Endothelial cell of umbilical vein (primary cell): ENCODE measurements at regions not wholly inside any gene's neighbourhood (a gene's known extent, or its start where the extent isn't known, plus 50 kb on each side); places are given as distances from the start of the nearest gene placed in this dataset.

ENCODE experiments used
- BruUV-seq: library from RNA; stranded (reverse); fragments of 400-500 nt; replicated peaks from 2 replicates; lab custom pipeline; 2021; lab: Mats Ljungman, UMichigan
- CTCF ChIA-PET: fragments of 300-600, 350-600 bp; sonication (Branson Sonifier 250); formaldehyde crosslinking; loops from one replicate; lab custom pipeline; 2021; ENCODE audit warnings: antibody characterized with exemption, inconsistent platforms; lab: Charles Lee
- POLR2A ChIA-PET: fragments of 300-600, 350-600 bp; sonication (Branson Sonifier 250); formaldehyde crosslinking; loops from one replicate; lab custom pipeline; 2021; ENCODE audit warnings: antibody characterized with exemption, inconsistent platforms; lab: Charles Lee
- DNase-seq: peaks from one replicate; pipeline ENCODE4 v3.0.0-alpha.2; 2011; ENCODE audit warnings: low read depth, low spot score
- FAIRE-seq: peaks from 2 replicates; lab custom pipeline; 2011; peaks lifted over from hg19 to GRCh38; lab: Jason Lieb, UNC
- H2AFZ ChIP-seq: 2 replicates; pipeline ENCODE4 v1.6.0; 2012; ENCODE audit warnings: low read depth, low read length, control low read depth, inconsistent platforms
- H3K27ac ChIP-seq: 2 replicates; pipeline ENCODE4 v1.5.1; 2011; ENCODE audit warnings: low read depth, mild to moderate bottlenecking, control low read depth, low read length, moderate library complexity; ENCODE audit not compliant: insufficient read depth
- H3K27me3 ChIP-seq, 2 experiments: 2 replicates each; pipeline versions ENCODE4 v1.6.0 to v1.6.1; 2011; ENCODE audit warnings: low read length in 2 of 2, mixed read lengths in 1 of 2; ENCODE audit not compliant: control insufficient read depth in 2 of 2, insufficient read depth in 2 of 2
- H3K36me3 ChIP-seq, 2 experiments: 2 replicates in 1 of 2; 3 replicates in 1 of 2; pipeline ENCODE4 v1.5.1; 2011; ENCODE audit warnings: low read length in 2 of 2, mild to moderate bottlenecking in 1 of 2, moderate library complexity in 1 of 2; ENCODE audit not compliant: control insufficient read depth in 2 of 2, insufficient read depth in 2 of 2; ENCODE audit errors: extremely low read depth in 1 of 2
- H3K4me1 ChIP-seq: 3 replicates; pipeline ENCODE4 v1.5.1; 2011; ENCODE audit warnings: mild to moderate bottlenecking, low read length; ENCODE audit not compliant: control insufficient read depth, insufficient read depth; ENCODE audit errors: extremely low read depth
- H3K4me2 ChIP-seq: 2 replicates; pipeline ENCODE4 v1.6.1; 2011; ENCODE audit warnings: low read length, control low read depth, mixed read lengths; ENCODE audit not compliant: insufficient read depth
- H3K4me3 ChIP-seq, 3 experiments: fragments of 200-600 bp in 1 of 3; sonication (generic), shearing (Covaris generic) in 1 of 3; replicated peaks in 1 of 3; 2 replicates each; pipeline ENCODE4 v1.5.1; 2011 to 2016; ENCODE audit warnings: control low read depth in 3 of 3, low read length in 3 of 3, mild to moderate bottlenecking in 2 of 3, inconsistent platforms in 1 of 3, low read depth in 1 of 3, moderate library complexity in 1 of 3; ENCODE audit not compliant: insufficient read depth in 1 of 3
- H3K79me2 ChIP-seq: 2 replicates; pipeline ENCODE4 v1.6.0; 2012; ENCODE audit warnings: low read length, inconsistent platforms; ENCODE audit not compliant: control insufficient read depth, insufficient read depth
- H3K9ac ChIP-seq: replicated peaks from 2 replicates; pipeline ENCODE3; 2011; ENCODE audit warnings: low read length, control low read depth; ENCODE audit not compliant: insufficient read depth; ENCODE audit errors: extremely low read depth
- H3K9me1 ChIP-seq: replicated peaks from 3 replicates; pipeline ENCODE4 v1.6.0; 2011; ENCODE audit warnings: mild to moderate bottlenecking, low read length; ENCODE audit not compliant: control insufficient read depth, insufficient read depth; ENCODE audit errors: extremely low read depth
- H3K9me3 ChIP-seq: replicated peaks from 2 replicates; pipeline ENCODE4 v1.5.1; 2012; ENCODE audit warnings: low read length, inconsistent platforms; ENCODE audit not compliant: control insufficient read depth, insufficient read depth
- H4K20me1 ChIP-seq: replicated peaks from 2 replicates; pipeline ENCODE3; 2011; ENCODE audit warnings: mild to moderate bottlenecking, low read length; ENCODE audit not compliant: control insufficient read depth, insufficient read depth; ENCODE audit errors: extremely low read depth
- EZH2 ChIP-seq: IDR thresholded peaks from 2 replicates; pipeline ENCODE4 v1.6.1; 2012; ENCODE audit warnings: borderline replicate concordance, low read depth, mild to moderate bottlenecking, moderate library complexity, low read length, inconsistent platforms; ENCODE audit not compliant: severe bottlenecking
- POLR2A ChIP-seq: IDR thresholded peaks from 2 replicates; pipeline ENCODE4 v1.6.1; 2012; ENCODE audit warnings: low read depth, mild to moderate bottlenecking, control low read depth, low read length
- dilution Hi-C: fragments of 300-500 bp; cut with MboI; formaldehyde crosslinking; loops from one replicate; pipeline ENCODE4 v1.15.0; 2019; ENCODE audit warnings: low sequenced_read_pairs; ENCODE audit not compliant: extremely low pct_ligation_motif_present
- intact Hi-C: fragments of 100-400 bp; cut with micrococcal nuclease; formaldehyde crosslinking; loops from one replicate; pipeline ENCODE4 v1.10.0; 2022
- TF ChIP-seq, protein P1 (sequence below), 2 donors: IDR thresholded peaks; 1 replicate in 1 of 2; 2 replicates in 1 of 2; pipeline ENCODE4 v1.5.1; 2011; ENCODE audit warnings: low read length in 2 of 2, mild to moderate bottlenecking in 2 of 2, moderate library complexity in 2 of 2, control low read depth in 1 of 2, inconsistent platforms in 1 of 2, low read depth in 1 of 2; ENCODE audit not compliant: insufficient read depth in 1 of 2; ENCODE audit errors: extremely low read depth in 1 of 2

DNA sequence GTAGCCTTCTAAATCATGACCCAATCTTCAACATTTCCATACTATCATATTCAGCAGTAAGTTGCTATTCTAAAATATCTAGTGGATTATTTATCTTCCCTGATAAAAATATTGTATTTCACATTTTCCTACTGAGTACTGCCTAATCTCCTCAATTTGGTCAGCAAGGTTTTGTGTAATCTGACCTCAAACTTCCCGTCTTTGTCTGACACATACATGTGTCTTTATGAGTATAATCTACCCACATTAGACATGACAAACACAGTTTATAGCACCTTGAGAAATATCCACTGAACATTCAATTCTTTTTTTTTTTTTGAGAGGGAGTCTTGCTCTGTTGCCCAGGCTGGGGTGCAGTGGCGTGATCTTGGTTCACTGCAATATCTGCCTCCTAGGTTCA is 113.7 kb upstream of the LUZP2 start:
- BruUV-seq, result no TSS peak
- Histone ChIP-seq H3K27ac (no peak overlapping the region), H4K20me1 (no peaks in the 10 kb centered on the region), H3K4me1 (no peaks in the 10 kb centered on the region), H3K36me3 (no peaks in the 10 kb centered on the region), H3K27me3 (peaks cover 0 to 2% of the 10 kb centered on the region in 2 experiments), H3K9me1 (no peaks in the 10 kb centered on the region), H3K4me3 (no peak overlapping the region), H3K4me2 (no peak overlapping the region), H3K9ac (no peak overlapping the region), H3K9me3 (no peaks in the 10 kb centered on the region), H3K79me2 (no peaks in the 10 kb centered on the region), H2AFZ (no peak overlapping the region)
- POLR2A ChIA-PET, result no interaction called here
- DNase-seq (no peak), FAIRE-seq (no peak)
- dilution Hi-C loops (no loop called here), intact Hi-C loops (no loop called here)
- CTCF ChIA-PET, result no interaction called here
- TF ChIP-seq, protein P1, sequence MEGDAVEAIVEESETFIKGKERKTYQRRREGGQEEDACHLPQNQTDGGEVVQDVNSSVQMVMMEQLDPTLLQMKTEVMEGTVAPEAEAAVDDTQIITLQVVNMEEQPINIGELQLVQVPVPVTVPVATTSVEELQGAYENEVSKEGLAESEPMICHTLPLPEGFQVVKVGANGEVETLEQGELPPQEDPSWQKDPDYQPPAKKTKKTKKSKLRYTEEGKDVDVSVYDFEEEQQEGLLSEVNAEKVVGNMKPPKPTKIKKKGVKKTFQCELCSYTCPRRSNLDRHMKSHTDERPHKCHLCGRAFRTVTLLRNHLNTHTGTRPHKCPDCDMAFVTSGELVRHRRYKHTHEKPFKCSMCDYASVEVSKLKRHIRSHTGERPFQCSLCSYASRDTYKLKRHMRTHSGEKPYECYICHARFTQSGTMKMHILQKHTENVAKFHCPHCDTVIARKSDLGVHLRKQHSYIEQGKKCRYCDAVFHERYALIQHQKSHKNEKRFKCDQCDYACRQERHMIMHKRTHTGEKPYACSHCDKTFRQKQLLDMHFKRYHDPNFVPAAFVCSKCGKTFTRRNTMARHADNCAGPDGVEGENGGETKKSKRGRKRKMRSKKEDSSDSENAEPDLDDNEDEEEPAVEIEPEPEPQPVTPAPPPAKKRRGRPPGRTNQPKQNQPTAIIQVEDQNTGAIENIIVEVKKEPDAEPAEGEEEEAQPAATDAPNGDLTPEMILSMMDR (IDR thresholded peaks at IDR 0.05; ENCODE audit: extremely low read depth in 1 of 2, insufficient read depth in 1 of 2, low read depth in 1 of 2, low read length in 2 of 2), result no peak
- no peak for TF ChIP-seq EZH2

DNA sequence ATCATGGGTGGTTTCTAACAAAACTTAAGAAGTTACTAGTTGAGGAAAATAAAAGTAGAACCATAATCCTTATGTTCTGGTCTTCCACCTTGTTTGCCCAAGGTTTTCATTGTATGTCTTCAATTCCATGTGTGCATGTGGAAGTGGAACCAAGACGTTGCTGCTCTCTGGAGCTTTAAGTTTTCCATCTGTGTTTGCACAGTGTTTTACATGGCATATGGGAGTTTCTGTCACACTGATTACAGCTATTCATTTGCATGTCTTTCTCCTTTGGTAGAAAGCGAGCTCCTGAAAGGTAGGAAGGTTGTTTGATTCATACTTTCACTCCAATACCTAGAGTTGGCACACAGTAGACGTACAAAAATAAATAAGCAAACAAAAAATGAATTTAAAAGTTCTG is 112.6 kb upstream of the LUZP2 start:
- no peak overlapping the region for H3K4me2 ChIP-seq
- no peak for FAIRE-seq
- no peak overlapping the region for H3K27ac ChIP-seq
- no peak for DNase-seq
- H3K36me3 ChIP-seq, result no peaks in the 10 kb centered on the region
- H3K4me1 ChIP-seq, result no peaks in the 10 kb centered on the region
- H3K27me3 ChIP-seq, result peaks cover 0 to 2% of the 10 kb centered on the region in 2 experiments
- ChIA-PET CTCF (interaction anchor here (1.0 to 1.8 kb wide), 4 partner anchors 9 to 1508 kb away, joined by 3 to 6 read pairs (median 4); no protein-coding TSS in a partner anchor), POLR2A (no interaction called here)
- no peaks in the 10 kb centered on the region for H3K9me3 ChIP-seq
- no TSS peak for BruUV-seq
- H3K79me2 ChIP-seq, result no peaks in the 10 kb centered on the region
- no peak overlapping the region for H3K9ac ChIP-seq
- TF ChIP-seq EZH2 (no peak), POLR2A (no peak)
- H4K20me1 ChIP-seq, result no peaks in the 10 kb centered on the region
- no peak overlapping the region for H2AFZ ChIP-seq
- H3K9me1 ChIP-seq, result no peaks in the 10 kb centered on the region
- H3K4me3 ChIP-seq, result no peak overlapping the region
- dilution Hi-C loops, result no loop called here
- intact Hi-C loops, result no loop called here
